ENCODE measurements at regions not wholly inside any gene's neighbourhood (a gene's known extent, or its start where the extent isn't known, plus 50 kb on each side); places are given as distances from the start of the nearest gene placed in this dataset.

- TF ChIP-seq EZH2phosphoT487 (IDR thresholded peaks at IDR 0.05; ENCODE audit: borderline replicate concordance, low read length) (no peak), CTCF (IDR thresholded peaks at IDR 0.05; ENCODE audit: low read depth, low read length, poor library complexity, severe bottlenecking) (no peak)
These were observed 152.4 kb downstream of the ANKRD30BL start for GRCh38 chr2:132009177-132009873.
